Anterior cingulate cortex (tissue), 58 donors: ENCODE measurements at regions not wholly inside any gene's neighbourhood (a gene's known extent, or its start where the extent isn't known, plus 50 kb on each side); places are given as distances from the start of the nearest gene placed in this dataset.
"Not testable (repeated sequence)": the region's sequence is repeated elsewhere in the genome, so short reads cannot be mapped to it uniquely, and the experiment has no call there.

ENCODE experiments used
- DNase-seq, 58 donors: peaks; one replicate each; lab custom pipeline; 2025; lab: John Stamatoyannopoulos, UW

DNA sequence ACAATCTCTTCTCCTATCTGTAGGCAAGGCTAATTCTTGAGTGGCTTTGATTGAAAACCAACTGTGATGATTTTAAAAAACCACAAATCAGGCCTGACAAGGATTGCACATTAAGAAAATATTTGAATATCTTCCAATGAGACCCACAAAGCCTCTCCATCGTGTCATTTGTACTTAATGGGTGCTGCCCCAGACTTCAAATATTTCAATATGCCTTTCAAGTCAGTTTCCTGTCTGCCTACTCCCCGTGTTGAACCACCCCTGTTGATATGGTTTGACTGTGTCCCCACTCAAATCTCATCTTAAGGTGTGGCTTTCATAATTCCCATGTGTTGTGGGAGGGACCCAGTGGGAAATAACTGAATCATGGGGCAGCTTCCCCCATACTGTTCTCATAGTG lies 159.7 kb upstream of the EGLN3 start:
- DNase-seq = no peak

DNA sequence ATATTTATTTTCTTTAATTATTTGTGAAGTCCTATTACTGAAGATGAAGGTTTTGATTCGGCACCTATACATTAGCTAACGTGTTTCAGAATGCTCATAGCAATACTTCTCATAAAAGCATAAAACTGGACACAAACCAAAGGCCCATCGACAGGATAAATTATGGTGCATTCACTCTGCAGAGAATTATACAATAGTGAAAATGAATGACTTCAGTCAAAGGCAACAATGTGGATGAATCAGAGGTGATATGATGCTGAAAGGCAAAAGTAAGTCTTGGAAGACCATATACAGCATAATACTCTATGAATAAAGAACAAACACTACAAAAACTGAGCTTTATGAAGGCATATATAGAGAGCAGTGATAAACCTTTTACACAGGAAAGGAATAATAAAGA lies 156.6 kb upstream of the EGLN3 start:
- no peak for DNase-seq

DNA sequence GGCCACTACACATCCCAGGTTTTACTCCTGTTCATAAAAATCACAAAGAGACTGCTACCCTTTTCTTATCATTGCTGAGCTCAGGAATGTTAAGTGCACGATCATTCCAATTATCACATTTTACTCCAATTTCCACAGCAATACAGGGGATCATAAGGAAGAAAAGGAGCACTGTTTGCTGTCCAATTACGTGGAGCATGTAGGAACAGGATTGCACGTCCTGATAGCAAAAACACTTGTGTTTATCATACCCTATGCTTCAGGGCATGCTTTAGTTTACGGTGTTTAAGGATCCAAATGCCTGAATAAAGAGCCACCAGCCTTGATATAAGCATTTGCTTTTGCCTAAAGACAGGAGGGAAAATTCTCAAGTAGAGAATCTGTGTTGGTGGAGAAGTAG lies 155.4 kb upstream of the EGLN3 start:
- no peak for DNase-seq

DNA sequence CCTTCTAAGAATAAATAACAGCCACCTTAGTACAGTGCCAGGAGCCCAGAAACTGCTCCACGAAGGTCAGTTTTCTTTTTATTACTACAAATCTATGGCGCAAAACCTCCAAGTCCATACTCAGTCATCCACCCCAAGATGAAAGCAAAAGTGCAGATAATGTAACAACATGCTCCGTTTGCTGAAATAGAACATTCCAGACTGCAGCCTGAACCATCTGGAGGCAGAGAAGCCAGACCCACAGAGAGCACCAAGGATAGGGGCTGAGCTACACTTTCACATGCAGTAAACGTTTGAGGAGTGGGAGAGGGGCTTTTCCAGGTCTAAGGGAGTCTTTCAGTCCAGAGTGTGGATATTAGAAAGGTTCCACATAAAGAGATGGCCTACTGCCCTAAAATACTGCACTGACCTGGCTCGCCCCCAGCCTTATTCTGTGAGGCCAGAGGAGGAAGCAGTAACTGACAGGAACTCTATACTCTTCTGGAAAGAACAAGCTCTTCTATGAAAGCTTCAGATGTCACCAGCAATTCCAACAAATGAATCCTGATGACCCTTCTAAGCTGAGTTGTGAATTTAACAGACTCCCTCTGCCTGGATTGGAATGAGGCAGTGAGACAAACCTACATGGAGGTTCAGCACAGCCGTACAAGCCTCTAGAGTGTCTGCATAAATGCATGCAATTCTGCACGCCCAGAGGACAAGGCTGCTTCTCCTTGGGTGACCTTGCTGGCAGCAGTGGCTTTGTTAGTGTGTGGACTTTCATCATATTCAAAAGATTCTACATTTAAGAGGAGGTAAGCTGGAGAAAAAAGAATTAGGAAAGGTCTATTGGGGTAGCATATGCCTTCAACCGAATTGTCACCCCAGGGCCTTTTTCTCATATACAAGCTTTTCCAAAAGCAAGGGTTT lies 153.9 kb upstream of the EGLN3 start:
- no peak for DNase-seq

DNA sequence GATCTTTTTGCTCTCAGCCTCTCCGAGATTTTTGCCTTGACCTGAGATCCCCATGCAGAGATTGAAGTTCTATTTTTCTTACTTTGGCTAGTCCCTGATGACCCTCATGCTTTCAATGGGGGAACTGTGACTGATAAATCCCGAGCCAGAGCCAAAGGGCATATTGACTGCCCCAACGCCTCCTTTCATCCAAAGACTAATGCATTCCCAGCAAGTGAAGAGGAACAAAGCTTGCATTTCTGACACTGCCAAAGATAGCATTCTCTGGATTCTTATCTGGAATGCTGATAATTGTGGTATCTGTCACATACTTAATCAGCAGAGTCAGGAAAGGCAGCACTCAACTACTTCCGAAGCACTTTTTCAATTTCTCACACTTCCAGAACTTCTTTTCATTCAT lies 152.3 kb upstream of the EGLN3 start:
- no peak for DNase-seq

DNA sequence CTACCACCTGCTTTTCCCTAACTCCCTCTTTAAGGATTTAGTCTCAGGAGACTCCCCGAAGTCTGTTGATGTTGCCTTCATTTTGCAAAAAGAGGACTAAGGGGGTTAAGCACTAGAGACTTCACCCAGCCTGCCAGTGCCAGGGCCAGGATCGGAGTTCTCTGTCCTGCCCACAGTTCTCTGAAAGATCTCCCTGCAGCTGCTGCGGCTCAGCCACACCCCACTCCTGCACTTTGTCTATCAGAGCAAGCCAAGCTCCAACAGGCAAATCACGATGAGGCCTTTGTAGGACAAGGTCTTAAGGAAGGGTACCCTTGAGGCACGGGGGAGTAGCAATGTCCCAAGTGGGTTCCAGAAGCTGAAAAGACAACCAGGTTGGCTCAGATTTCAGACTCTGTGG lies 148.8 kb upstream of the EGLN3 start:
- no peak for DNase-seq

DNA sequence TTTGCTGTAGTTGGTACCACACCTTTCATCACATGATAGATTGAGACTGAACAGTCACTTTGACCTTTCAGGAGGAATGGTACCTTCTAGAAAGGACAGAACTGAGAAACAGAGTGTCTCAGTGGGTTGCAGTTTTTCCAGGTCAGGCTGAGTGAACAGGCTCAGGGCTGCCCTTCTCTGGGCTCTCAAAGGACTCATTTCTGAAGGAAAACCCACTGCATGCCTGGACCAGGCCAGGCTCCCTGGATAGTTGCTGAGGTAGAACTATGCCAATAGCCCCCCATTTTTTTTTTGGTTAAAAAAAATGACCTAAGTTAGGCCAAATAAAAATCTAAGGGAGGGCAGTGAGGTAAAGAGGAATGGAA lies 148.1 kb upstream of the EGLN3 start:
- no peak for DNase-seq

DNA sequence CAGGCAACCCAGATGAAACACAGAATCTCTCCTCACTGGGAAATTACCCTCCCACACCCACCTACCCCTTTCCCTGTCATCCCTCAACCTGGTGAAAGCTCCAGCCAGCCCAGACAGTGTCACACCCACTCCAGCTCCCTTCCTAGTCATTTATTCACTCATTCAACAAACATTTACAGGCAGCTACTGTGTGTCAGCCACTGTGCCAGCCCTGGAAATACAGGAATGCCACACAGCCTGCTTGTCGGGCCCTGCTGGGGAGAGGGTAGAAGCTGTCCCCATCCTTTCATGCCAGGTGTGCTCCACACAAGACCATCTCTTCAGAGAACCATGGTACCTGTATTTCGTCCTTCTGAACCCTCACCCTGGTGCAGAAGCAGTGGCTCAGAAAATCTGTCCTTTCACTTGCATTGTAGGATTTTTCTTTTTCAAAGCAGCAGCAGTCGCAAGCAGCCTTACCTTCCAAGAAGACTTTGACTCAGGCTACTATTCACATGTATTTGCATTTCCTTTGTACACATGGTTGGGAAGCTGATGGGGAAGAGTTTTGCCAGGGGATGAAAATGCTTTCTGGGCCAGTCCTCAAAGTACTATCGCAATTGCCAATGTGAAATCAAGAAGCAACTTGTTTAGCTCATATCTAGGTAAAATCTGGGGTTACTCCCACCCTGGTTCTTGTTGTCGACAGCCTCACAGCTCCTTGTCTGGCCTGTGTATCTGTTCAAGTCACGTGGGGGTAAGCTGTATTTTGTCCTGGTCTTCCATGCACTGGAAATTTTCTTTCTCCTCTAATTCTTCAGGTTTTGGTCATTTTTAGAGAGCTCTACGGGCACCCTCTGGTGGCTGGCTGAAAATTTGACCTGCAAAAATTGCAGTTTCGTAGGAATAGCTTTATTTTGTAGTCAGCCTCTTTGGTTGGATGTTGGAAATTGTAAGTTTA lies 147.4 kb upstream of the EGLN3 start:
- DNase-seq = peak in 50 of 58 donors; percentile 3 to 67 (median 32)

DNA sequence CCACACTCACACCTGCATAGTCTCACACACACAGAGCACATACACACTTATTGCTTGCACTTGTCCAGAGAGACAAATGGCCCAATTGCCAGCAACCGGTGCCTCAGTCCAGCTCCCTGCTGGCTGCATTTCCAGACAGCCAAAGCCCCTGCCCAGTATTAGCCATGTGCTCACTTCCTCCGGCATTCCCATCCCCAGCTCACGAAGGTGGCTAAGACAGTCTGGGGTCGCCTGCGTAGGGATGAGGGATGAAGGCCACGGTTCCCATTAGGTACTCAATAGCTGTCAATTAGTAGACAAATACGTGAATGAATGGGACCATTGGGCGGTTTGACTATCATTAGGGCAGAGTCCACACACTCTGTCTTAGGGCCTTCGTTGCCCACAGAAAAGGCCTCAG lies 146.8 kb upstream of the EGLN3 start:
- no peak for DNase-seq

DNA sequence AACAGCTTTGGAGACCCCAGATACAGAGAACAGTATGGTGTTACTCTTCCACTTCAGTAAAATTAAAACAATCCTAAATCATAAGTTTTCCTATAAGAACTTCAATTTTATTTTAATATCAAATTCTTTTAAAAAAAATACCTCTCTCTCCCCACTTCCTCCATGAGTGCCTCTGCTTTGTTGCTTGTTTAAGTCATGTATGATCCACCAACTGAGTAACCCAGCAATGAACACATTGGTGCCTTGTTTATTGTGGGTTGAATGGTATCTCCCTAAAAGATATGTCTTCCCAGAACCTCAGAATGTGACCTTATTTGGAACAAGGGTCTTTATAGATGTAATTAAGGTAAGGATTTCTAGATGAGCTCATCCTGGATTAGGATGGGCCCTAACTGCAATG lies 143.5 kb upstream of the EGLN3 start:
- DNase-seq = no peak

DNA sequence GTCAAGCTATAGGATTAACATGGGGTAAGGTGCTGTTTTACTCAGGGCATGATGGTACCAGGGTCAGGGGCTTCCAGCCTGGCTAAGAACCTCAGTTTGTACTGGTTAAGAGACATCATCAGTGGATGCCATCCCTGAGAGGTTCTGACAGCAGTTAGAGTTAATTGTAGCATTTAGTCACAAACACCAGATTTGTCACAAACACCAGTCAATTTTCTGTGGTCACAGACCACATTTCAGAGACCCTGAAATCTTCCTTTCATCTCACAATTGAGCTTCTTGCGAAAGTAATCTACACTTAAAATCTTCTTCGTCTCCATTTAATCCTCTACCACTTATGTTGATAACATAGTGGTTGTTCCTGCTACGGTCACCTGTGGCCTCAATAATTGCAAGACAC lies 143.0 kb upstream of the EGLN3 start:
- no peak for DNase-seq

DNA sequence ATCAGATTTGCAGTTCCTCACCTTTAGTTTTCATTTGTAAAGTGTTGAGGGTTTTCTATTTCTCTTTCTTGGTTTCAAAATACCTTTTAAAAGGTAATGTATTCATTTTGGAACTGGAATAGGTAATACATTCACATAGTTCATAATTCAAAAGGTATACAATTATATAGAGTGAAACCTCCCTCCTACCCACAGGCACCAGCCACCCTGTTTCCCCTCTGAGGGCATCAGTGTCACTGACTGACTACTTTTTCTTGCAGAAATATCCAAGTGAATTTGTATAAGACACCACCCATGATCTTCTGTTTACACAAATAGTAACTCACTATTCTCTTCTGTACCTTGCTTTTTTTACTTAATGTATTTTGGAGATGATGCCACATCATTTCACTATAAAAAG lies 139.6 kb upstream of the EGLN3 start:
- DNase-seq = no peak

DNA sequence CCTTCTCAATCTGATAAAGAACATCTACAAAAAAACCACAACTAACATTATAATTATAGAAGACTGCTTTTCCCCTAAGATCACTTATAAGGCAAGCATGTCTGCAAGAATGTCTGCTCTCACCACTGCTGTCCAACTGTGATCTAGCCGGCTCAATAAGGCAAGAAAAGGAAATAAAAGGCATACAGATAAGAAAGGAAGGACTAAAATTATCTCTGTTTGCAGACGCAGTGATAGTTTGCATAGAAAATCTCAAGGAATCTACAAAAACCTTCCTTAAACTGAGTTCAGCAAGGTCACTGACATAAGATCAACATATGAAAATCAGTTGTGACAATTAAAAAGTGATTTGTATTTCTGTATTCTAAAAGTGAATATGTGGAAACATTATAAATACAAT lies 138.0 kb upstream of the EGLN3 start:
- DNase-seq = no peak

DNA sequence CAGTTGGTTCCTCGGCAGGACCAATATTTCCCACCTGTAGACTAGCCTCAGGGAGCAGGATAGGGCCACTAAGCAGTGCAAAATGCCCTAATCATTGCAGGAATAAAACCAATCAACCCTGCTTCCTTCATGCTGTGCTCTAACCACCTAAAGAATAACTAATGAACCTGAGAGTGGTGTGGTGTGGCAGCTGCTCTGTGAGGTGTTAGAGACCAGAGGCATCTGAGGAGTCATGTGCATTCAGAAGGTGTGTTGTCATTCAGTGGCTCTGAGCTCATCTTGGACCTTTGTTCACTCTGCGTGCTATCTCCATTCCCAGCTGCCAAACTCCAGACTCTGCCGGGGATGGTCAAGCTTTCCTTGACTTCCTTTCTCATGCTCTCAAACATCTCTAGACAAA lies 136.7 kb upstream of the EGLN3 start:
- no peak for DNase-seq

DNA sequence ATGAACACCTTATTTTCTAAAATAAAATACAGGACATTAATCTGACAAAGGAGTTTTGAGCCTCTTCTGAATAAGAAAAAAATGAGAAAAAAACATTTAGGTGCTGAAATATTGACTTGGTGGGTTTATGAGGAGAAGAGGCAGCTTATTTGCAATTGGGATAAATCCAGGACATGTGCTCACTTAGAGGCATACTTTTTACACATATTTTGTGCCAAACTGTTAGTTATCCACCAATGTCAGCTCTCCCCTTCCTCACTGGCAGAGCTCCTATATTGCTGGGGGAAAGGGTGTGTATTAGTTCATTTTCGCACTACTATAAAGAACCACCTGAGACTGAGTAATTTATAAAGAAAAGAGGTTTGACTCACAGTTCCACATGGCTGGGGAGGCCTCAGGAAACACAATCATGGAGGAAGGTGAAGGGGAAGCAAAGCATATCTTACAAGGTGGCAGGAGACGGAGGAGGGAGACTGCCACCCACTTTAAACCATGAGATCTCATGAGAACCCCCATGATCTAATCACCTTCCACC lies 135.4 kb upstream of the EGLN3 start:
- no peak for DNase-seq

DNA sequence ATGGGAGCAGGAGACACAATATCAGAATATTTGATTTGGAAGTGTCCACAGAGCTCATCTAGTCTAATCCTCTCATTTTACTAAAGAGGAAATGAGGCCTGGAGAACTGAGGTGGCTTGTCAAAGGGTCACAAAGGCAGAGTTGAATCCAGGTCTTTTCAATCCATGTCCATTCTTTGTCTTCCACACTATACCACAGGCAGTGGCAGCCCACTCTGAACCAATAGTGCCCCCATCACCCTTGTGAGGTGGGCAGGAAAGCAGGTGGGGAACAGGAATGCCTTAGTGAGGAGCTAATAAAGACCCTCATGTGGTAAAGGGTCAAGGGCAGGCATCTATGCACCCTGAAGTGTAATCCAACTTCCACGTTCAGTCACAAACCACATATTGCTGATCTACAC lies 134.8 kb upstream of the EGLN3 start:
- DNase-seq = no peak

DNA sequence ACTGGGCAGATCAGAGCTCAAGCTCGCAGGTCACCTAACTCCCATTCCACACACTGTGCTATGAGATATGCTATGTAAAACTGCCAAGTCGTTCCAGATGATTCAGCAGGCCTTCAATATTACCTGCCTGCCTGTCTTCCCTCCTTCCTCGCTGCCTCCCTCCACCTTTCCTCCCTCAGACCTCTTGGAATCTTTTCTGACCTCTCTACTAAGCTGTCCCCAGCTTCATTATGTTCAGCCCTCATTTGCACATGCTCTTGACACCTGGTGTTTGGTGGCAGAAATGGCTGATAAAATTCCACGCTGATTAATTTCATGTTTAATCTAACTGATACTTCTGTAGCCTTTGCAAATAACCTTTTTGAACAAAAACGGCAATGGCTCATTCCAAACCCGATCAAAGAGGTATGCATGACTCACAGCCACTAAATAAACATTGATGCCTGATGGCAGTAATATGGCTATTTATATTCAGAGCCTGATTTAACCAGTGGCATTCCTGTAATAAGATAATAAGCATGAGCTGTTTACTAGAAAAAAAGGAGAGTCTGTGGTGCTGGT lies 130.8 kb upstream of the EGLN3 start:
- no peak for DNase-seq

DNA sequence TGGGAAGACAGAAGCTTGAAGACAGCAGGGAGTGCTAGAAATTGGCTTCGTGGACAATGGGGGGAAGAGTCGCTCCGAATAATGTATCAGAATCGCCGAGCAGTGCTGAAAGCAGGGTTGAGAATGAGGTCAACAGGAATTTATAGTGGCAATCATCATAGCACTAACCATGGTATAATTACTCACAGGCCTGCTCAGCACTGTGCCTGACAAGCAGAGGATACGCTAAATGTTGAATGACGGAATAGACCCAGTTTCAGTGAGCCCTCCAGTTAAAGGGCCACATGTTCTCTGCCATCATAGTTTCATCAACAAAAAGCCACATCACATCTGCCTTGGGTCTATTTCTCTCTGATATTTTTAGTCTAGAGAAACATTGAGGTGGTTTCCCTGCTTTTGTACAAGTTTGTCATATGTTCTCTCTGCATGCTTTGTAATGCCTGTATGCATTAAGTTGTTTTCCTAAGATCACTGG lies 130.3 kb upstream of the EGLN3 start:
- no peak for DNase-seq

DNA sequence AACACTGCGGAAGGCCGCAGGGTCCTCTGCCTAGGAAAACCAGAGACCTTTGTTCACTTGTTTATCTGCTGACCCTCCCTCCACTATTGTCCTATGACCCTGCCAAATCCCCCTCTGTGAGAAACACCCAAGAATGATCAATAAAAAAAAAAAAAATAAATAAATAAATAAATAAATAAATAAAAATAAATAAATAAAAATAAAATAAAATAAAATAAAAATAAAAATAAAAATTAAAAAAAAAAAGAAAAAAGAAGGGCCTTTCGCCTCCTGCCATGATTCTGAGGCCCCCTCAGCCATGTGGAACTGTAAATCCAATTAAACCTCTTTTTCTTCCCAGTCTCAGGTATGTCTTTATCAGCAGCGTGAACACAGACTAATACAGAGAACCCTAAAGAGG lies 128.8 kb upstream of the EGLN3 start:
- not testable (repeated sequence) for DNase-seq

DNA sequence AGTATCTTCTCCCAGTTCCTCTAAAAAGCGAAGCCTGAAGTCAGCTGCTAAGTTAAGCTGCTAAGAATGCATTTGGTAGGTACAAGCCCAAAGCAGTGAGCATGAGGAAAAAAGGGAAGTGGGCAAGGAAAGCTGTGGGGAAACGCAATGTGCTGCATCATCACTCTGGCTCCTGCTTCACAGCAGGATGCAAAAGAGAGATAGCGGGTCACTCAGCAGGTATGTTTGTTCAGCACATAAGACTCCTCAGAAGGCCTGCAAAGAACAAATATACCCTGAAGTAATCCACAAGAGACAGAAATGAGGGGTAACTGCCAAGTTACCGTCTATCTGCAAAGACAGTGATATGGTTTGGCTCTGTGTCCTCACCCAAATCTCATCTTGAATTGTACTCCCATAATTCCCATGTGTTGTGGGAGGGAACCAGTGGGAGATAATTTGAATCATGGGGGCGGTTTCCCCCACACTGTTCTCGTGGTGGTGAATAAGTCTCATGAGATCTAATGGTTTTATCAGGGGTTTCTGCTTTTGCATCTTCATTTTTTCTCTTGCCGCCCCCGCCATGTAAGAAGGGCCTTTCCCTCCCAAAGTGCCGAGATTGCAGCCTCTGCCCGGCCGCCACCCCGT lies 127.4 kb upstream of the EGLN3 start:
- peak in 3 of 58 donors; percentile 5 to 27 (median 7) for DNase-seq
